GM12878 (cell line): ENCODE measurements at regions not wholly inside any gene's neighbourhood (a gene's known extent, or its start where the extent isn't known, plus 50 kb on each side); places are given as distances from the start of the nearest gene placed in this dataset.

Source experiments
- ATAC-seq: fragments of 200-7000 bp; cut with Tn5 transposase; 3 replicates; pipeline ENCODE4 v1.9.1; 2020; ENCODE audit warnings: mild to moderate bottlenecking, moderate library complexity
- BruUV-seq: library from RNA; stranded (reverse); fragments of 400-500 nt; replicated peaks from 2 replicates; lab custom pipeline; 2021; lab: Mats Ljungman, UMichigan
- CTCF ChIA-PET: fragments of 300-600 bp; sonication (Branson Sonifier 250); formaldehyde crosslinking; extraction: SDS; loops from one replicate; lab custom pipeline; 2021; ENCODE audit warnings: inconsistent platforms; lab: Yijun Ruan, JAX
- POLR2A ChIA-PET: fragments of 350-600 bp; formaldehyde crosslinking; extraction: SDS; loops from one replicate; lab custom pipeline; 2021; ENCODE audit warnings: inconsistent platforms; lab: Charles Lee
- RAD21 ChIA-PET: fragments of 300-600 bp; sonication (Branson Sonifier 250); formaldehyde crosslinking; loops from one replicate; lab custom pipeline; 2023; ENCODE audit warnings: antibody characterized with exemption; ENCODE audit not compliant: unreplicated experiment; lab: Charles Lee
- SMC1A ChIA-PET: fragments of 300-600 bp; sonication (Branson Sonifier 250); formaldehyde crosslinking; loops from one replicate; lab custom pipeline; 2023; ENCODE audit not compliant: unreplicated experiment, uncharacterized antibody; lab: Charles Lee
- DNase-seq: peaks from one replicate; pipeline ENCODE4 v3.0.0-alpha.2; 2011; ENCODE audit warnings: low read depth, low spot score
- FAIRE-seq: peaks from 3 replicates; lab custom pipeline; 2011; peaks lifted over from hg19 to GRCh38; lab: Jason Lieb, UNC
- H2AFZ ChIP-seq: 2 replicates; pipeline ENCODE4 v1.6.0; 2011; ENCODE audit warnings: low read depth, low read length, control low read depth; ENCODE audit not compliant: control insufficient read depth
- H3K27ac ChIP-seq: 2 replicates; pipeline ENCODE4 v1.5.1; 2011; ENCODE audit warnings: control low read depth; ENCODE audit not compliant: control insufficient read depth, insufficient read depth
- H3K27me3 ChIP-seq, 2 experiments: replicated peaks in 1 of 2; 2 replicates each; pipeline versions ENCODE4 v1.6.0 to v1.6.1; 2011; ENCODE audit warnings: low read length in 1 of 2; ENCODE audit not compliant: control insufficient read depth in 2 of 2, insufficient read depth in 2 of 2
- H3K36me3 ChIP-seq, 2 experiments: 2 replicates each; pipeline ENCODE4 v1.5.1; 2011; ENCODE audit warnings: low read length in 1 of 2; ENCODE audit not compliant: control insufficient read depth in 2 of 2, insufficient read depth in 2 of 2
- H3K4me1 ChIP-seq: 2 replicates; pipeline ENCODE4 v1.6.1; 2011; ENCODE audit warnings: mild to moderate bottlenecking, low read length, moderate library complexity, mixed read lengths; ENCODE audit not compliant: control insufficient read depth, insufficient read depth
- H3K4me2 ChIP-seq: 2 replicates; pipeline ENCODE4 v1.6.0; 2011; ENCODE audit warnings: control low read depth; ENCODE audit not compliant: control insufficient read depth, insufficient read depth
- H3K4me3 ChIP-seq: fragments of 200-600 bp; sonication (generic); 2 replicates; pipeline ENCODE4 v1.5.1; 2016
- H3K79me2 ChIP-seq: 2 replicates; pipeline ENCODE4 v1.6.0; 2011; ENCODE audit warnings: low read length; ENCODE audit not compliant: control insufficient read depth, insufficient read depth
- H3K9ac ChIP-seq: 2 replicates; pipeline ENCODE4 v1.8.0; 2011; ENCODE audit warnings: low read length, control low read depth, mixed read lengths; ENCODE audit not compliant: control insufficient read depth, insufficient read depth
- H3K9me3 ChIP-seq: replicated peaks from 3 replicates; pipeline ENCODE4 v1.5.1; 2011; ENCODE audit warnings: mild to moderate bottlenecking, low read length; ENCODE audit not compliant: control insufficient read depth, insufficient read depth
- H4K20me1 ChIP-seq: 2 replicates; pipeline ENCODE4 v1.6.0; 2011; ENCODE audit not compliant: control insufficient read depth, insufficient read depth
- EGR1 ChIP-seq, 2 experiments: IDR thresholded peaks; 1 replicate in 1 of 2; 2 replicates in 1 of 2; pipeline ENCODE4 v1.6.1; 2011 to 2012; ENCODE audit warnings: low read depth in 2 of 2, low read length in 2 of 2, borderline replicate concordance in 1 of 2, mild to moderate bottlenecking in 1 of 2, moderate library complexity in 1 of 2
- ESRRA ChIP-seq: IDR thresholded peaks from 2 replicates; pipeline ENCODE4 v1.6.1; 2012; ENCODE audit warnings: mild to moderate bottlenecking, low read length, improper control_type of control experiment
- IKZF1 ChIP-seq: fragments of 450-650 bp; conservative IDR thresholded peaks from 2 replicates; pipeline ENCODE4 v1.6.1; 2017; ENCODE audit warnings: antibody characterized with exemption, mild to moderate bottlenecking
- JUNB ChIP-seq: IDR thresholded peaks from 2 replicates; pipeline ENCODE4 v1.6.1; 2016; ENCODE audit warnings: antibody characterized with exemption, mild to moderate bottlenecking
- JUND ChIP-seq: IDR thresholded peaks from 2 replicates; pipeline ENCODE4 v1.6.1; 2012; ENCODE audit warnings: low read depth, mild to moderate bottlenecking, low read length, improper control_type of control experiment, moderate library complexity
- NFYB ChIP-seq: IDR thresholded peaks from 2 replicates; pipeline ENCODE4 v1.6.1; 2011; ENCODE audit warnings: low read depth, mild to moderate bottlenecking, low read length, improper control_type of control experiment, moderate library complexity; ENCODE audit not compliant: insufficient read depth
- PAX5 ChIP-seq: IDR thresholded peaks from 2 replicates; pipeline ENCODE4 v1.6.1; 2011; ENCODE audit warnings: low read depth, low read length, borderline replicate concordance
- PML ChIP-seq: IDR thresholded peaks from 2 replicates; pipeline ENCODE4 v1.6.1; 2012; ENCODE audit warnings: low read length, inconsistent platforms
- POLR2AphosphoS2 ChIP-seq: IDR thresholded peaks from 2 replicates; pipeline ENCODE4 v1.6.1; 2011; ENCODE audit warnings: low read depth, mild to moderate bottlenecking, low read length, improper control_type of control experiment, moderate library complexity
- SMARCA5 ChIP-seq: fragments of 450-650 bp; IDR thresholded peaks from 2 replicates; pipeline ENCODE4 v1.6.1; 2017; ENCODE audit warnings: mild to moderate bottlenecking
- SUZ12 ChIP-seq: fragments of 200-600 bp; sonication (generic); IDR thresholded peaks from one replicate; pipeline ENCODE4 v1.6.1; 2018; ENCODE audit warnings: antibody characterized with exemption, mild to moderate bottlenecking; ENCODE audit not compliant: unreplicated experiment
- TCF12 ChIP-seq: IDR thresholded peaks from 2 replicates; pipeline ENCODE4 v1.6.1; 2011; ENCODE audit warnings: low read depth, mild to moderate bottlenecking, low read length
- ZNF24 ChIP-seq: fragments of 450-650 bp; IDR thresholded peaks from 2 replicates; pipeline ENCODE4 v1.6.1; 2017; ENCODE audit warnings: antibody characterized with exemption, mild to moderate bottlenecking
- ZNF274 ChIP-seq: IDR thresholded peaks from one replicate; pipeline ENCODE4 v1.8.0; 2011; ENCODE audit not compliant: insufficient read length, insufficient read depth
- WGBS: methylation state at CpG from one replicate; pipeline ENCODE4 v1.1.6; 2016; ENCODE audit warnings: low lambda C conversion rate; ENCODE audit not compliant: insufficient replicate concordance, insufficient coverage; ENCODE audit errors: missing lambda C conversion rate; 5-methylcytosine and 5-hydroxymethylcytosine counted together
- in situ Hi-C: fragments of 300-500 bp; cut with MboI; formaldehyde crosslinking; loops from 9 replicates; pipeline ENCODE4 v1.14.3; 2018; ENCODE audit warnings: mixed read lengths
- intact Hi-C: fragments of 100-400 bp; cut with micrococcal nuclease; formaldehyde crosslinking; loops from one replicate; pipeline ENCODE4 v1.14.2; 2022; ENCODE audit not compliant: unreplicated experiment
- TF ChIP-seq, protein P1 (sequence below): IDR thresholded peaks from 2 replicates; pipeline ENCODE4 v1.6.1; 2011; ENCODE audit warnings: low read depth, low read length, improper control_type of control experiment, borderline replicate concordance
- TF ChIP-seq, protein P2 (sequence below): IDR thresholded peaks from 2 replicates; pipeline ENCODE4 v1.6.1; 2012; ENCODE audit warnings: low read length, inconsistent platforms
- TF ChIP-seq, protein P3 (sequence below): IDR thresholded peaks from 2 replicates; pipeline ENCODE4 v1.6.1; 2011; ENCODE audit warnings: borderline replicate concordance, low read depth, mild to moderate bottlenecking, moderate library complexity, low read length; ENCODE audit not compliant: insufficient read depth, poor library complexity, severe bottlenecking

DNA sequence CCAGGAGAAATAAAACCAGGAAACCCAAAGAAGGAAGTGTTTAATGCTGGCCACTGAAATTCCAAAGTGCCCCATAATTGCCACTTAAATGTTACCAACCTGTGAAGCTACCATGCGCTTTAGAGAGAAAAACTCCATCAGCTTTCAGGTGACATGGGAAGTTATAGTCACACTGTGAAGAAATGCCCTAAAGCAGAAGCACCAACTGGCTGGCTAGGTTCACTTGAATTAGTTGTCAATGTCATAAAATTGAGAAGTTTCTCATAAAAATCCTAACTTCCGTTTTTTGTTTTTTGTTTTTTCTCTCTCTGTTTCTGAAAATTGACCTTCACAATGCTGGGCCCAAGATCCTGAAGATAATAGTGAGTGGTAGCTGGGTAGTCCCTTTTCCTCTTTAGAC is 167.9 kb upstream of the CTNNB1 start:
- Histone ChIP-seq H4K20me1 (no peaks in the 10 kb centered on the region), H3K27ac (no peak overlapping the region), H3K4me3 (no peak overlapping the region), H3K9me3 (no peaks in the 10 kb centered on the region)
- no peak for DNase-seq
- RAD21 ChIA-PET: no interaction called here
- TF ChIP-seq, protein P1, sequence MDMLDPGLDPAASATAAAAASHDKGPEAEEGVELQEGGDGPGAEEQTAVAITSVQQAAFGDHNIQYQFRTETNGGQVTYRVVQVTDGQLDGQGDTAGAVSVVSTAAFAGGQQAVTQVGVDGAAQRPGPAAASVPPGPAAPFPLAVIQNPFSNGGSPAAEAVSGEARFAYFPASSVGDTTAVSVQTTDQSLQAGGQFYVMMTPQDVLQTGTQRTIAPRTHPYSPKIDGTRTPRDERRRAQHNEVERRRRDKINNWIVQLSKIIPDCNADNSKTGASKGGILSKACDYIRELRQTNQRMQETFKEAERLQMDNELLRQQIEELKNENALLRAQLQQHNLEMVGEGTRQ: no peak
- TF ChIP-seq SUZ12: no peak
- TF ChIP-seq EGR1 (IDR thresholded peaks at IDR 0.05; ENCODE audit: borderline replicate concordance in 1 of 2, low read depth in 2 of 2, low read length in 2 of 2): no peak
- TF ChIP-seq PAX5: no peak
- TF ChIP-seq SMARCA5: no peak
- TF ChIP-seq JUNB: no peak
- no peak for TF ChIP-seq ZNF274
- TF ChIP-seq IKZF1: no peak
- no peak for TF ChIP-seq POLR2AphosphoS2
- TF ChIP-seq, protein P2, sequence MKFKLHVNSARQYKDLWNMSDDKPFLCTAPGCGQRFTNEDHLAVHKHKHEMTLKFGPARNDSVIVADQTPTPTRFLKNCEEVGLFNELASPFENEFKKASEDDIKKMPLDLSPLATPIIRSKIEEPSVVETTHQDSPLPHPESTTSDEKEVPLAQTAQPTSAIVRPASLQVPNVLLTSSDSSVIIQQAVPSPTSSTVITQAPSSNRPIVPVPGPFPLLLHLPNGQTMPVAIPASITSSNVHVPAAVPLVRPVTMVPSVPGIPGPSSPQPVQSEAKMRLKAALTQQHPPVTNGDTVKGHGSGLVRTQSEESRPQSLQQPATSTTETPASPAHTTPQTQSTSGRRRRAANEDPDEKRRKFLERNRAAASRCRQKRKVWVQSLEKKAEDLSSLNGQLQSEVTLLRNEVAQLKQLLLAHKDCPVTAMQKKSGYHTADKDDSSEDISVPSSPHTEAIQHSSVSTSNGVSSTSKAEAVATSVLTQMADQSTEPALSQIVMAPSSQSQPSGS: no peak
- no peak for TF ChIP-seq PML
- TF ChIP-seq NFYB: no peak
- no peak for TF ChIP-seq ZNF24
- TF ChIP-seq, protein P3, sequence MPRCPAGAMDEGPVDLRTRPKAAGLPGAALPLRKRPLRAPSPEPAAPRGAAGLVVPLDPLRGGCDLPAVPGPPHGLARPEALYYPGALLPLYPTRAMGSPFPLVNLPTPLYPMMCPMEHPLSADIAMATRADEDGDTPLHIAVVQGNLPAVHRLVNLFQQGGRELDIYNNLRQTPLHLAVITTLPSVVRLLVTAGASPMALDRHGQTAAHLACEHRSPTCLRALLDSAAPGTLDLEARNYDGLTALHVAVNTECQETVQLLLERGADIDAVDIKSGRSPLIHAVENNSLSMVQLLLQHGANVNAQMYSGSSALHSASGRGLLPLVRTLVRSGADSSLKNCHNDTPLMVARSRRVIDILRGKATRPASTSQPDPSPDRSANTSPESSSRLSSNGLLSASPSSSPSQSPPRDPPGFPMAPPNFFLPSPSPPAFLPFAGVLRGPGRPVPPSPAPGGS: no peak
- no peak for TF ChIP-seq ESRRA
- no peak for TF ChIP-seq TCF12
- no peak for TF ChIP-seq JUND
- TF ChIP-seq, all 136 proteins: peak for 0
- no peak for FAIRE-seq
- Histone ChIP-seq H3K36me3 (no peaks in the 10 kb centered on the region), H3K79me2 (no peaks in the 10 kb centered on the region), H3K4me2 (no peak overlapping the region), H3K4me1 (no peaks in the 10 kb centered on the region), H3K27me3 (no peaks in the 10 kb centered on the region; a peak in 1 of 4 replicates), H3K9ac (no peak overlapping the region), H2AFZ (no peak overlapping the region)
- ChIA-PET SMC1A (no interaction called here), POLR2A (no interaction called here), CTCF (no interaction called here)
- no peak for ATAC-seq
- in situ Hi-C loops: no loop called here
- intact Hi-C loops: no loop called here
- BruUV-seq: no TSS peak
- 30% methylated on average over 2 of the region's 2 CpGs for WGBS
